ENCODE measurements at regions not wholly inside any gene's neighbourhood (a gene's known extent, or its start where the extent isn't known, plus 50 kb on each side); places are given as distances from the start of the nearest gene placed in this dataset.
"Not testable (repeated sequence)": the region's sequence is repeated elsewhere in the genome, so short reads cannot be mapped to it uniquely, and the experiment has no call there.

- no peak for TF ChIP-seq CTCF (IDR thresholded peaks at IDR 0.05; ENCODE audit: borderline replicate concordance, extremely low read depth, insufficient read depth)
- H3K9ac ChIP-seq (ENCODE audit: low read length in 3 of 3), result no peak overlapping the region
Measured at GRCh38 chr3:147518465-147518864, 109.3 kb downstream of the ZIC1 start.

GRCh38 chr3:147521646-147522045 lies 112.5 kb downstream of the ZIC1 start:
- Histone ChIP-seq H3K27ac (ENCODE audit: low read depth in 2 of 2, low read length in 2 of 2) (no peak overlapping the region), H3K36me3 (ENCODE audit: control insufficient read depth in 2 of 3, insufficient read depth in 3 of 3, low read length in 3 of 3) (no peaks in the 10 kb centered on the region), H3K4me3 (ENCODE audit: low read length in 3 of 3) (no peak overlapping the region), H3K9me3 (ENCODE audit: control insufficient read depth in 2 of 3, insufficient read depth in 1 of 3, low read length in 3 of 3) (peaks cover 0 to 1% (median 0%) of the 10 kb centered on the region in 3 donors), H3K27me3 (ENCODE audit: control insufficient read depth, insufficient read depth, low read length) (no peaks in the 10 kb centered on the region), H3K9ac (ENCODE audit: low read length in 3 of 3) (no peak overlapping the region), H3K4me1 (ENCODE audit: control insufficient read depth in 2 of 3, insufficient read depth in 2 of 3, low read depth in 1 of 3, low read length in 3 of 3) (no peaks in the 10 kb centered on the region)
- intact Hi-C loops (cut with DNase I), result no loop called here
- no peak for TF ChIP-seq CTCF (IDR thresholded peaks at IDR 0.05; ENCODE audit: borderline replicate concordance, extremely low read depth, insufficient read depth)
- DNase-seq (no peak), FAIRE-seq (no peak)

More at GRCh38 chr3:147518465-147518864, 109.3 kb downstream of the ZIC1 start:
- intact Hi-C loops (cut with DNase I), result no loop called here
- no peaks in the 10 kb centered on the region for H3K4me1 ChIP-seq (ENCODE audit: control insufficient read depth in 2 of 3, insufficient read depth in 2 of 3, low read depth in 1 of 3, low read length in 3 of 3)
- no peaks in the 10 kb centered on the region for H3K9me3 ChIP-seq (ENCODE audit: control insufficient read depth in 2 of 3, insufficient read depth in 1 of 3, low read length in 3 of 3)
- no peaks in the 10 kb centered on the region for H3K27me3 ChIP-seq (ENCODE audit: control insufficient read depth, insufficient read depth, low read length)
- H3K4me3 ChIP-seq (ENCODE audit: low read length in 3 of 3), result no peak overlapping the region
- no peak for DNase-seq
- no peak overlapping the region for H3K27ac ChIP-seq (ENCODE audit: low read depth in 2 of 2, low read length in 2 of 2)
- H3K36me3 ChIP-seq (ENCODE audit: control insufficient read depth in 2 of 3, insufficient read depth in 3 of 3, low read length in 3 of 3), result no peaks in the 10 kb centered on the region
- no peak for FAIRE-seq

GRCh38 chr3:147522780-147523179 lies 113.6 kb downstream of the ZIC1 start:
- H3K9me3 ChIP-seq (ENCODE audit: control insufficient read depth in 2 of 3, insufficient read depth in 1 of 3, low read length in 3 of 3); H3K27ac ChIP-seq (ENCODE audit: low read depth in 2 of 2, low read length in 2 of 2); H3K36me3 ChIP-seq (ENCODE audit: control insufficient read depth in 2 of 3, insufficient read depth in 3 of 3, low read length in 3 of 3); FAIRE-seq; intact Hi-C loops (cut with DNase I); H3K9ac ChIP-seq (ENCODE audit: low read length in 3 of 3); DNase-seq; H3K4me1 ChIP-seq (ENCODE audit: control insufficient read depth in 2 of 3, insufficient read depth in 2 of 3, low read depth in 1 of 3, low read length in 3 of 3); H3K4me3 ChIP-seq (ENCODE audit: low read length in 3 of 3); H3K27me3 ChIP-seq (ENCODE audit: control insufficient read depth, insufficient read depth, low read length): not testable (repeated sequence)

- no peak overlapping the region for H3K4me3 ChIP-seq (ENCODE audit: low read length in 3 of 3)
- no peaks in the 10 kb centered on the region for H3K36me3 ChIP-seq (ENCODE audit: control insufficient read depth in 2 of 3, insufficient read depth in 3 of 3, low read length in 3 of 3)
- H3K9ac ChIP-seq (ENCODE audit: low read length in 3 of 3), result no peak overlapping the region
- H3K4me1 ChIP-seq (ENCODE audit: control insufficient read depth in 2 of 3, insufficient read depth in 2 of 3, low read depth in 1 of 3, low read length in 3 of 3), result no peaks in the 10 kb centered on the region
- no peak for TF ChIP-seq CTCF (IDR thresholded peaks at IDR 0.05; ENCODE audit: borderline replicate concordance, extremely low read depth, insufficient read depth)
- no peak for FAIRE-seq
- no peaks in the 10 kb centered on the region for H3K27me3 ChIP-seq (ENCODE audit: control insufficient read depth, insufficient read depth, low read length)
- H3K9me3 ChIP-seq (ENCODE audit: control insufficient read depth in 2 of 3, insufficient read depth in 1 of 3, low read length in 3 of 3), result peaks cover 0 to 7% (median 0%) of the 10 kb centered on the region in 3 donors
- intact Hi-C loops (cut with DNase I), result no loop called here
- DNase-seq, result no peak
- no peak overlapping the region for H3K27ac ChIP-seq (ENCODE audit: low read depth in 2 of 2, low read length in 2 of 2)
Measured at GRCh38 chr3:147529551-147529950, 120.4 kb downstream of the ZIC1 start.
